HG03460 (cell line): ENCODE measurements at regions not wholly inside any gene's neighbourhood (a gene's known extent, or its start where the extent isn't known, plus 50 kb on each side); places are given as distances from the start of the nearest gene placed in this dataset.
A peak's percentile ranks its signal among the peaks of the same experiment; 100 is the strongest.
"Not testable (repeated sequence)": the region's sequence is repeated elsewhere in the genome, so short reads cannot be mapped to it uniquely, and the experiment has no call there.

ENCODE experiments used
- ATAC-seq: cut with Tn5 transposase; IDR thresholded peaks from one replicate; pipeline ENCODE4 v1.9.1; 2021; ENCODE audit not compliant: unreplicated experiment

DNA sequence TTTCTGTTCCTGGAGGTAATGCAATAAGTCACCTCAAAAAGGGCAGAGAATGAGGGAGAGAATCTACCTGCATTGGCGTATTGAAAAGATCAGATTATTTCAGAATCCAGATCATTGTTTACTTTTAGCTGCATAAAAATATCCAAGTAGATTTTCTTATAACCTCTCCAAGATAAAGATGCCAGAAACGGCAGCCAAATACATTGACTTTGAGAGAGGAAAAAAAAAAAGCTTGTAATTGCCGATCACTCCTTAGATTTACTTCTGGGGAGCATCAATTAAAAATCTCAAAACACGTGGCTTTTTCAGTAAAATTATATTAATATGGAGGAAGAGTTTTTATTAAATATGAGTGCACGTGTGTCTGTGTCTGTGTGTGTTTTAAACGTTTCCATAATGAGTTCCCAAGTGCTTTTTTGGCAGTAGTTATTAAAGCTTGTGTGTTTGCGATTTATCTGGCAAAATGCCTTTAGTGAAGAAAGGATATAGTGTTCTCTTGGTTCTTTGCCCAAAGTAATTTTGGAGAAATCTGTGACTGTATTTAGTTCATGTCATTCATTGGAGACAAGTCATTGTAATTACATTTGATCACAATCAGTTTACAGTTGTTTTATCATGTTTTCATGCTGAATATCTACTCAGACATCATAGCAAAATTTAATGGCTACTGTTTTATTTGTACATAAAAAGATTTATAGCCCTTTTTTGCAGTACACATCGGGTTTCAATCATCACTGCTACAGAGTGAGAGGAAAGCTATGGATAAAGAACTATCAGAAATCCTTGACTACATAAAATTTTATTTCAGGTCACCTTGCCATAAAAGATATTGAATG, 176.1 kb downstream of the TM9SF2 start:
- ATAC-seq, result no peak

GRCh38 chr13:99671746-99672145, 170.5 kb downstream of the TM9SF2 start:
- ATAC-seq, result no peak

GRCh38 chr13:99669096-99669495, 167.8 kb downstream of the TM9SF2 start:
- ATAC-seq, result not testable (repeated sequence)

- ATAC-seq, result no peak
Measured at GRCh38 chr13:99666146-99666805, 165.0 kb downstream of the TM9SF2 start.

- no peak for ATAC-seq
Measured at GRCh38 chr13:99665711-99666110, 164.4 kb downstream of the TM9SF2 start.

- no peak for ATAC-seq
Measured at GRCh38 chr13:99663908-99664307, 162.6 kb downstream of the TM9SF2 start.

DNA sequence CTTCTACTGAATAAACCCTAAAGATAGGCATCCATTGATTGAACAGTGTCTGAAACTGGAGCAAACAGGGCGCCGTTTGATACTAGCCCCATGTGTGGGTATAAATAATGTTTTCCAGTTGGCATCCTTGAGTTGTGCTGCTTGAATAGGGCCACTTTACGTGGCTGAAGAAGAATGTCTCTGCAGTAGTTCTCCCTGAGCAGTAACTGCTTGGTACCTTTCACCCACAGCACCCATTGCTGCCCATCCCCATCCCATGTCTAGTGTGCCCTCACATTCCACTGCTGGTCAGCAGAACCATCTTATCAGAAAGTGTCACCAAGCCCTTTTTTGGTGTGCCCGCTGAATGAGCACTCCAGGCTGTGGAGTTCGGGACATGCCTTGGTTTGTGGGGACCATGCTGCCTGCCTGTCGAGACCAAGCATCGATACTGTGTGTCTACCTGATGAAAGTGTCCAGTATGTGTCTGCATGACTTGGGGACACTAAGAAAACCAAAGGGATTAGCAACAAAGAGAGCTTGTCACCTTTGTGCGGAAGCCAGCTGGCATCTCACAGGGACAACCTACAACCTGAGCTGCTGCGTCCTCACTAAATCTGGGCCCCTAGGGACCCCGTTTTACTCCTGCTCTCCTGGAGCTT, 162.0 kb downstream of the TM9SF2 start:
- ATAC-seq, result no peak

- no peak for ATAC-seq
Measured at GRCh38 chr13:99662678-99663077, 161.4 kb downstream of the TM9SF2 start.

DNA sequence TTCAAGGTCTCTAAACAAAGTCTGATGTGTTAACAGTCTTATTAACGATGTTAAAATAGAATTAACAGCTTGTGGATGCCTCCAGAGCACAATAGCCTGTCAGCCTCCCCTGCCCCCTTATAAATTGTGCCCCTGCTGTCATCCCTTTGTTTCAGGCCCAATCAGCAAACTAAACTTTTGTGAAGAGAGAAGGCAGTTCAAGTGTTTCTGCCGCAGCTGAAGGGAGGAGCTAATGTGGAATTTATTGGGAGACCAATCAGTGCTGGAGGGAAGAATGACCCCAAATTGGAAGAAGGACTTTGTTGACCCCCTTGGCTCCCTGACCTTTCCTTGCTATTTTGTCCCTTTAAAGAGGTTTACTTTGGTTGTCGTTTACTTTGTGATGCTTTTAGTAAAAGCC, 160.5 kb downstream of the TM9SF2 start:
- no peak for ATAC-seq

GRCh38 chr13:99659866-99660554, 158.7 kb downstream of the TM9SF2 start:
- no peak for ATAC-seq

DNA sequence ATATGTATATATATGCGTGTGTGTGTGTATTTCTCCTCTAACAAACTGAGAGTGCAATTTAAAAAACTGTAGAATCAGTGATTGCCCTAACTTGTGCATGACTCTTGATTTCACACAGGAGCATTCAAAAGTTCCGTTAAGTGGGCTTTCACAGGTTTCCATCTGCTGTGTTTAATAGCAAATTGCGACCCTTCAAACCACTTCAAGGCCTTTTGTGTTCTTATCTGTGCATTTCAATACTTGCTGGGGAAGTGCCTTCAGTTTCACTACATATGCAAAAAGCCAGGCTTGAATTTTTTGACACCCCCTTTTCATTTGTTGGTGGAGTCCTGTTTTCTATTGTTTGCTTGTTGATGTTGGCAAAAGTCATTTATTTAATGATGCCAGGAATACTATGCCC, 158.0 kb downstream of the TM9SF2 start:
- no peak for ATAC-seq

DNA sequence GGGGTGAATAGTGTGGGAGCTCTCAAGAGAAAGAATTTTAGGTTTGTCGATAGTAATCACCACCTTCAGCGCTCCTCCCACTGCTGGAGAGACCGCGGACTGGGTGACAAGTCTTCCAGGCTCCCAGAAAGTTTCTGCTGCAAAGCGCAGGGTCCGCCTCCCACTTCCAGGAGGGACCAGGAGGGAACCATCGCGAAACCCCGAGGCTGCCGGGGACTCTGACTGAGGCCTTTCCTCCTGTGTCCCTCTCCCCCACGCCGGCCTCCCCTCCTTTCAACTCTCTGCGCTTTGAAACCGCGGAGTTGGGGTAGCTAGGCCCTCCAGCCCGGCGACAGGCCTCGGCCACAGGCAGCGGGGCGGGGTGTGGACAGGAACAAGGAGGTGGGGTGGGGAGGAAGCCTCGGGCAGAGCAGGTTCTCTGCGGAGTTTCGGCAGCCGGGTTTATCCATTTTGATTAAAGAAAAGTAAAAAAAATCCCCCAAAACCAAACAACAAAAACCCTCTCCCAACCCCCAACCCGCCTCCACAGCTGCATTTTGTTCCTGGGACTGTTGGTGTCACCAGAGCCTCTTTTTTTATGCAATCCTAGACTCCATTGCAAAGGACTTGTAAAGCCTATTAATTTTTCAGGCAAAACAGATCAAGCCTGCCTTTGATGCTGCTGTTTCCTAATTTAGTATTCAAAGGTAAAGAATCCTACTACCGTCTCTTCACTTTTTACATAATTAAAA, 157.2 kb downstream of the TM9SF2 start:
- peak; percentile 55 for ATAC-seq

- ATAC-seq, result peak; percentile 25
Measured at GRCh38 chr13:99657848-99658260, 156.6 kb downstream of the TM9SF2 start.

GRCh38 chr13:99656844-99657381, 155.6 kb downstream of the TM9SF2 start:
- ATAC-seq, result no peak

- peak; percentile 53 for ATAC-seq
Measured at GRCh38 chr13:99656092-99656745, 154.9 kb downstream of the TM9SF2 start.

- no peak for ATAC-seq
Measured at GRCh38 chr13:99655351-99656091, 154.2 kb downstream of the TM9SF2 start.

DNA sequence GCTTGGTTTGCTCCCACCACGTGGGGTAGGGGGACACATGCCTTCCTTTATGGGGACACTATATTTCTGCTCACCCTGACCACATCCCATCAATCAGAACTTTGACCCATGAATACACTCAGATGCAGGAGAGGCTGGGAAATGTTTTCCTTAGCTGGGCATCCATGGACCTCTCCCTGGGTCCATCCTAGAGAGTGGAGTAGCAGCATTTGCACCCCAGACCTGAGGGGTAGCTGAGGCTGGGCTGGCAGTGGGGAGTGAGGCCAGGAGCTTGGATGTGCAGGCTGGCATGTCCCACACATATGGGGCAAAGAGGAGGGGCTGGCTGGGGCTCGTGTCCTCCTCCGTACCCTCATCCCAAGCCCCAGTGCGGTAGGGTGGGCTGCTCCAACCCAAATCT, 152.8 kb downstream of the TM9SF2 start:
- ATAC-seq, result no peak

GRCh38 chr13:99653526-99653925, 152.3 kb downstream of the TM9SF2 start:
- ATAC-seq, result no peak

GRCh38 chr13:99652901-99653300, 151.6 kb downstream of the TM9SF2 start:
- no peak for ATAC-seq
